ENCODE measurements at regions not wholly inside any gene's neighbourhood (a gene's known extent, or its start where the extent isn't known, plus 50 kb on each side); places are given as distances from the start of the nearest gene placed in this dataset.
A peak's percentile ranks its signal among the peaks of the same experiment; 100 is the strongest.

- no peak overlapping the region for H3K27ac ChIP-seq (ENCODE audit: insufficient read depth, low read length)
- no peak overlapping the region for H2BK5ac ChIP-seq (ENCODE audit: low read depth, low read length, poor library complexity, severe bottlenecking)
- H3K4ac ChIP-seq (ENCODE audit: low read depth, low read length) = no peak overlapping the region
- H2BK20ac ChIP-seq (ENCODE audit: low read depth, low read length) = no peak overlapping the region
- CTCF ChIA-PET = no interaction called here
- intact Hi-C loops (cut with micrococcal nuclease) = no loop called here
- no peak overlapping the region for H3K4me3 ChIP-seq (ENCODE audit: insufficient read depth, low read depth, low read length)
- no peak overlapping the region for H2AK5ac ChIP-seq (ENCODE audit: low read depth, low read length)
- no peak overlapping the region for H2AFZ ChIP-seq (replicated peaks; ENCODE audit: low read length, poor library complexity)
- H4K8ac ChIP-seq (ENCODE audit: low read depth in 2 of 2, low read length in 2 of 2) = no peak overlapping the region
- DNase-seq = peak; percentile 8
- dilution Hi-C loops (cut with HindIII; ENCODE audit: low sequenced_read_pairs, unreplicated experiment) = no loop called here
- ATAC-seq (ENCODE audit: low read depth) = peak; percentile 37
- H3K18ac ChIP-seq (ENCODE audit: low read depth, low read length) = no peak overlapping the region; the same call in 1 of the 2 replicates
- POLR2A ChIA-PET (ENCODE audit: unreplicated experiment) = no interaction called here
- H3K4me2 ChIP-seq (ENCODE audit: low read depth, low read length) = no peak overlapping the region
- H3K79me1 ChIP-seq (ENCODE audit: low read depth in 1 of 2, low read length in 2 of 2) = peaks cover 18 to 62% of the 10 kb centered on the region in 2 experiments
- no peak overlapping the region for H3K23ac ChIP-seq (ENCODE audit: low read depth, low read length)
- no peak overlapping the region for H3K56ac ChIP-seq (ENCODE audit: extremely low read depth, insufficient read depth, low read length)
- in situ Hi-C loops (cut with MboI; ENCODE audit: low sequenced_read_pairs) = no loop called here
- H2AK9ac ChIP-seq (replicated peaks; ENCODE audit: low read depth, low read length, poor library complexity) = no peak overlapping the region
- no peak overlapping the region for H4K5ac ChIP-seq (ENCODE audit: low read depth, low read length)
- H4K91ac ChIP-seq (ENCODE audit: insufficient read depth, low read depth, low read length) = no peak overlapping the region
- no peaks in the 10 kb centered on the region for H3K36me3 ChIP-seq (ENCODE audit: control insufficient read depth, insufficient read depth, low read length)
- H3K4me1 ChIP-seq (ENCODE audit: control insufficient read depth, insufficient read depth, low read length) = peaks cover 11% of the 10 kb centered on the region
- peaks cover 14% of the 10 kb centered on the region; the same call in 1 of the 2 replicates for H3K9me1 ChIP-seq (ENCODE audit: insufficient read depth, low read length)
- H4K20me1 ChIP-seq (ENCODE audit: insufficient read depth, low read length) = peaks cover 47% of the 10 kb centered on the region
- no CpG with 5 or more reads among the region's 4 CpGs for WGBS, 2 experiments (ENCODE audit: extremely low coverage in 2 of 2, insufficient read length in 1 of 2)
- TF ChIP-seq, protein P1, sequence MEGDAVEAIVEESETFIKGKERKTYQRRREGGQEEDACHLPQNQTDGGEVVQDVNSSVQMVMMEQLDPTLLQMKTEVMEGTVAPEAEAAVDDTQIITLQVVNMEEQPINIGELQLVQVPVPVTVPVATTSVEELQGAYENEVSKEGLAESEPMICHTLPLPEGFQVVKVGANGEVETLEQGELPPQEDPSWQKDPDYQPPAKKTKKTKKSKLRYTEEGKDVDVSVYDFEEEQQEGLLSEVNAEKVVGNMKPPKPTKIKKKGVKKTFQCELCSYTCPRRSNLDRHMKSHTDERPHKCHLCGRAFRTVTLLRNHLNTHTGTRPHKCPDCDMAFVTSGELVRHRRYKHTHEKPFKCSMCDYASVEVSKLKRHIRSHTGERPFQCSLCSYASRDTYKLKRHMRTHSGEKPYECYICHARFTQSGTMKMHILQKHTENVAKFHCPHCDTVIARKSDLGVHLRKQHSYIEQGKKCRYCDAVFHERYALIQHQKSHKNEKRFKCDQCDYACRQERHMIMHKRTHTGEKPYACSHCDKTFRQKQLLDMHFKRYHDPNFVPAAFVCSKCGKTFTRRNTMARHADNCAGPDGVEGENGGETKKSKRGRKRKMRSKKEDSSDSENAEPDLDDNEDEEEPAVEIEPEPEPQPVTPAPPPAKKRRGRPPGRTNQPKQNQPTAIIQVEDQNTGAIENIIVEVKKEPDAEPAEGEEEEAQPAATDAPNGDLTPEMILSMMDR (conservative IDR thresholded peaks at IDR 0.05; ENCODE audit: low read depth, low read length) = no peak
- no peak for TF ChIP-seq MXI1 (IDR thresholded peaks at IDR 0.05; ENCODE audit: borderline replicate concordance, low read depth, low read length)
- TF ChIP-seq MAFK (IDR thresholded peaks at IDR 0.05; ENCODE audit: low read depth, low read length) = no peak
- no peak overlapping the region for H2BK120ac ChIP-seq (ENCODE audit: low read depth, low read length)
- no peaks in the 10 kb centered on the region for H3K27me3 ChIP-seq (ENCODE audit: control insufficient read depth, insufficient read depth, low read length)
- no TSS peak for BruUV-seq (replicated peaks)
- H2BK15ac ChIP-seq (ENCODE audit: low read depth, low read length) = no peak overlapping the region
- no peak overlapping the region for H3K14ac ChIP-seq (replicated peaks; ENCODE audit: low read depth, low read length)
- H3K9ac ChIP-seq (ENCODE audit: low read depth, low read length) = no peak overlapping the region
- no peaks in the 10 kb centered on the region for H3K9me3 ChIP-seq (ENCODE audit: control insufficient read depth, insufficient read depth, low read length)
Observed at GRCh38 chrX:10041383-10041782, 74.2 kb downstream of the CLDN34 start.

All from IMR-90 (cell line).